Colonic mucosa (tissue), 4 donors: ENCODE measurements at regions not wholly inside any gene's neighbourhood (a gene's known extent, or its start where the extent isn't known, plus 50 kb on each side); places are given as distances from the start of the nearest gene placed in this dataset.

Experiments used
- DNase-seq: peaks from one replicate; pipeline ENCODE4 v3.0.0-alpha.2; 2020
- H3K27ac ChIP-seq: fragments of 200-600 bp; one replicate; pipeline ENCODE4 v1.8.0; 2021
- H3K27me3 ChIP-seq: fragments of 200-600 bp; one replicate; pipeline ENCODE4 v1.8.0; 2021
- H3K36me3 ChIP-seq: fragments of 200-600 bp; one replicate; pipeline ENCODE4 v1.8.0; 2021
- H3K4me1 ChIP-seq: fragments of 200-600 bp; one replicate; pipeline ENCODE4 v1.8.0; 2021; ENCODE audit warnings: mild to moderate bottlenecking
- H3K4me3 ChIP-seq: fragments of 200-600 bp; one replicate; pipeline ENCODE4 v1.8.0; 2021
- H3K9ac ChIP-seq, 2 donors: one replicate each; pipeline ENCODE4 v1.7.0; 2013; ENCODE audit warnings: control low read depth in 2 of 2, low read depth in 2 of 2, low read length in 2 of 2
- H3K9me3 ChIP-seq: fragments of 200-600 bp; one replicate; pipeline ENCODE4 v1.8.0; 2021
- intact Hi-C: fragments of 100-400 bp; cut with DNase I; formaldehyde crosslinking; loops from one replicate; pipeline ENCODE4 v1.14.1; 2022
- TF ChIP-seq, protein P1 (sequence below): fragments of 200-600 bp; IDR thresholded peaks from one replicate; pipeline ENCODE4 v1.8.0; 2022; ENCODE audit warnings: antibody characterized with exemption, mild to moderate bottlenecking
- donor health status: healthy.
- donor health status: DM: no; HTN: no; CAD: no.
- donor health status: DM: no; HTN: no; CAD: no.

DNA sequence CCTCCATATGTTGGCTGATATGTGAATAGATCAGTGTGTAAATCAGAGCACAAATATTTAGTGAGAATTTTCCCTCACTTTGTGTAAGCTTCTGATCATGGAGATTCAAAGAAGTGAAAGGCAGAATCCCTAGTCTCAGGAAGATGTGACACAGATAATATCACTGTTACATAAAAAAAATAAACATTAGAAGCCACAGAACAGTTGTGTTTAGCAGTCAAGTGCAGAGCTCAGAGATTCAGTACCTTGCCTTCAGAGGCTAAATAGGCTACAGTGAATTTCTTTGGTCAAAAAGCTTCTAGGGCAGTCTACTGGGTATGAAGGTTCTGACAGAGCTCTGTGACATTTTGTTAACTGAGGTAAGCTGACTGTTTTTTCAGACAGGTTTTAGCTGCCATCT, 591.5 kb downstream of the METTL15 start:
- Histone ChIP-seq H3K27ac (no peak overlapping the region), H3K4me1 (no peaks in the 10 kb centered on the region), H3K27me3 (no peaks in the 10 kb centered on the region), H3K9ac (no peak overlapping the region), H3K36me3 (no peaks in the 10 kb centered on the region), H3K4me3 (no peak overlapping the region), H3K9me3 (no peaks in the 10 kb centered on the region)
- TF ChIP-seq, protein P1, sequence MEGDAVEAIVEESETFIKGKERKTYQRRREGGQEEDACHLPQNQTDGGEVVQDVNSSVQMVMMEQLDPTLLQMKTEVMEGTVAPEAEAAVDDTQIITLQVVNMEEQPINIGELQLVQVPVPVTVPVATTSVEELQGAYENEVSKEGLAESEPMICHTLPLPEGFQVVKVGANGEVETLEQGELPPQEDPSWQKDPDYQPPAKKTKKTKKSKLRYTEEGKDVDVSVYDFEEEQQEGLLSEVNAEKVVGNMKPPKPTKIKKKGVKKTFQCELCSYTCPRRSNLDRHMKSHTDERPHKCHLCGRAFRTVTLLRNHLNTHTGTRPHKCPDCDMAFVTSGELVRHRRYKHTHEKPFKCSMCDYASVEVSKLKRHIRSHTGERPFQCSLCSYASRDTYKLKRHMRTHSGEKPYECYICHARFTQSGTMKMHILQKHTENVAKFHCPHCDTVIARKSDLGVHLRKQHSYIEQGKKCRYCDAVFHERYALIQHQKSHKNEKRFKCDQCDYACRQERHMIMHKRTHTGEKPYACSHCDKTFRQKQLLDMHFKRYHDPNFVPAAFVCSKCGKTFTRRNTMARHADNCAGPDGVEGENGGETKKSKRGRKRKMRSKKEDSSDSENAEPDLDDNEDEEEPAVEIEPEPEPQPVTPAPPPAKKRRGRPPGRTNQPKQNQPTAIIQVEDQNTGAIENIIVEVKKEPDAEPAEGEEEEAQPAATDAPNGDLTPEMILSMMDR = no peak
- intact Hi-C loops = loop anchor here (10.0 kb wide), 1 partner anchor 465 kb away; no protein-coding TSS in a partner anchor
- no peak for DNase-seq

DNA sequence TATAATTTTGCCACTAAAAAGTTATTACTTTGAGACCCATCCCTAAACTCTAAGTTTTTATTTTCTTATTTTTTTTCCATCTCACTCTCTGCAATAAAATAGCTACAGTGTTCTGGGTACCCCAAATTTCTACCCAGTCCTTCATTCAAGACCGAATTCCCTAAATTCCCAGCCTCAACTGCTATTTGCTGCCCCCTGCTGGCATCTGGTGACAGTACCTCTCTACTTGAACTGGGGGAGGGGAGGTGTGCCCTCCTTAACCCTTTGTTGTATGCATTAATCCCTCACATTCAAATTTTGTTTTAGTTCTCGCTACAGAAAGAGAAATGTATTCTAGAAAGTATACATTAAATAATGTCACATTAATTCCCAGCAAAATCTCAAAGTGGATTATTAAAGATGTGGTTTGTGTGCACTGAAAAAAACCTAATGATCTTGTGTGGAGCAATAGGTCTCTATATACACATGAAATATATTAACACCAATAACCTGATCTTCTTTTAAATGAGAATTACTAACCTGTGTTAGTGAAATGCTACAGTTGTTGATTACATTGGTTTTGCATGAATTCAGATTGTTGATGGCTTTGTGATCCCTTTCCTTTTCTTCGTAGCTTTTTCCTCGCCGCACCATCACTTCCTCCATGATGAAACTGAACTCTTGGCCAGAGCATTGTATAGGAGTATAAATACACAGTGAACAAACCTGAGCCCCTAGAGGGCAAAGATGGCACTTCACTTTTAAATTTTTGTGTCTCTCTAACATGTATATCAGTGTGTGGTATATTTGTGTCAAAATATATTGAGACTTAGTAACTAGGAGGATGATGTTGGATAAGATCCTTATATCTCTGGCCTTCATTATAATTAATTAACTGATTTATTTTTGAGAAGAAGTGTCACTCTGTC, 590.0 kb downstream of the METTL15 start:
- H3K4me1 ChIP-seq = no peaks in the 10 kb centered on the region
- H3K9ac ChIP-seq = no peak overlapping the region
- H3K27me3 ChIP-seq = no peaks in the 10 kb centered on the region
- DNase-seq = peak; percentile 50
- H3K27ac ChIP-seq = no peak overlapping the region
- H3K9me3 ChIP-seq = no peaks in the 10 kb centered on the region
- TF ChIP-seq, protein P1 = peak; percentile 65
- no peaks in the 10 kb centered on the region for H3K36me3 ChIP-seq
- H3K4me3 ChIP-seq = no peak overlapping the region
- intact Hi-C loops = no loop called here

DNA sequence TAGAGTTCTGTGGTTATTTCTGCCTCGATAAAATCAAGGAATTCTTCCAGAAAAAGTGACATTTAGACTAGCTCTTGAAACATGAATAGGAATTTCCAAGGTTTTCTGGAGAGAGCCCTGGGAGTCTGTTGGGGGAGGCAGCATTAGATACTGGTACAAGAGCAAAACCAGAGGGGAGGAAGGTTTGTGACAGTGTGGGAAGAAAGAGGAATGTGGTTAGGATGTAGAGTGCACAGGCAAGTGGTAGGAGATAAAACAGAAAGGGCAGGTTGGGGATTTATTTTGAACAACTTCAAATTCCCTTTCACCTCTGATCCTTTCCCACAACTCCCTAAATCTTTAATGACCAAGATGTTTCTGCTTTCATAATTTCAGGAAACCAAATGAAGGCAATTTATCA, 588.4 kb downstream of the METTL15 start:
- Histone ChIP-seq H3K36me3 (no peaks in the 10 kb centered on the region), H3K27ac (no peak overlapping the region), H3K4me1 (no peaks in the 10 kb centered on the region), H3K9me3 (no peaks in the 10 kb centered on the region), H3K4me3 (no peak overlapping the region), H3K27me3 (no peaks in the 10 kb centered on the region), H3K9ac (no peak overlapping the region)
- TF ChIP-seq, protein P1 = no peak
- intact Hi-C loops = no loop called here
- DNase-seq = no peak

DNA sequence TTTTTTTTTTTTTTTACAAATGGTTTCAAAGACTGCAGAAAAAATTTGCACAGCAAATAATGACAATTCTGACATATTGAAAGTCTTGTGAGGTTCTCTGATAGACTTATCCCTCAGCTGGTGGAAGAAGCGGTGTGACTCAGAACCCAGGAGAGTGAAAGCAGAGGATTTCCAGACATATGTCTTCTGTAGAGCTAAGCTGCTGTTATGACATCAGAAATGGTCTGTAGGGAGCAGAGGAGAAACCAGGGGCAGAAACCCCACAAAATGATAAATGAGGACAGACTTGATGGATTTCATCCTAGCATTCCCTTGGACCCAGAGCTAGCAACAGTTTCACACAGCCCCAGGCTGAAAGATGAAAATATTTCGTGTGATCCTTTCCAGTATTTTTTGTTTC, 582.6 kb downstream of the METTL15 start:
- TF ChIP-seq, protein P1 = no peak
- intact Hi-C loops = no loop called here
- no peak for DNase-seq

DNA sequence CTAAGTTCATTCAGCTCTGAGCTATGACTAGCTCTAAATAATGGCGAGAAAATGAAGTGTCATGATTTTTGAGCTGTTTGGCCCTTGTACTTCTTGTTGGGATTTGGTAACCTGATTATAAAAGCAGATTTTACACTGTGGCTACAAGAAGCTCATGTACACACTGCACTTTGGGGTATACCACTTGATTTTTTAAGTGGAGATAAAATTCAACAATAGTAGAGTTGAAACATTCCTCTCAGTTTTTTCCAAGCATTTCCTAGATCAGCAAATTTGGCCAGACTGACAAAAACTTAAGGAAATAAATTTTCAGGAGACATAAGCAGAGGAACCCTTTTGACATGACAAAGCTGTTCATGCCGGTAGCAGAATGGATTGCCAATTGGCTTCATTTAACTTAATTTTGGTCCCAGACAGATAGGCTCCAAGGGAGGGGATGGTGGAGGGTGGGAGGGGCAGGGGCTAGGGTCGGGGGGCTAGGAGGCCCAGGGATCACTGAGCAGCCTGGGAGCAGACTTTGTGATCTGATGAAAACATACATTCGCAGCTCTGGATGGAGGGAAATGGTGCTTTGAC, 575.9 kb downstream of the METTL15 start:
- H3K27ac ChIP-seq = no peak overlapping the region
- no peaks in the 10 kb centered on the region for H3K4me1 ChIP-seq
- intact Hi-C loops = no loop called here
- no peak for DNase-seq
- H3K27me3 ChIP-seq = no peaks in the 10 kb centered on the region
- H3K36me3 ChIP-seq = no peaks in the 10 kb centered on the region
- no peak overlapping the region for H3K9ac ChIP-seq
- no peak overlapping the region for H3K4me3 ChIP-seq
- no peaks in the 10 kb centered on the region for H3K9me3 ChIP-seq
- TF ChIP-seq, protein P1 = no peak

More for the DNA sequence above, 582.6 kb downstream of the METTL15 start:
- H3K27ac ChIP-seq = no peak overlapping the region
- no peaks in the 10 kb centered on the region for H3K9me3 ChIP-seq
- no peak overlapping the region for H3K4me3 ChIP-seq
- H3K36me3 ChIP-seq = no peaks in the 10 kb centered on the region
- H3K9ac ChIP-seq = no peak overlapping the region
- H3K4me1 ChIP-seq = no peaks in the 10 kb centered on the region
- H3K27me3 ChIP-seq = no peaks in the 10 kb centered on the region
